ENCODE measurements at regions not wholly inside any gene's neighbourhood (a gene's known extent, or its start where the extent isn't known, plus 50 kb on each side); places are given as distances from the start of the nearest gene placed in this dataset.

- no peak for DNase-seq
- Histone ChIP-seq H3K27me3 (ENCODE audit: insufficient read depth in 3 of 3, low read length in 2 of 3) (no peaks in the 10 kb centered on the region), H3K9me3 (no peaks in the 10 kb centered on the region), H3K36me3 (ENCODE audit: insufficient read depth in 1 of 2, low read depth in 1 of 2) (no peaks in the 10 kb centered on the region), H3K4me3 (no peak overlapping the region), H3K4me1 (no peaks in the 10 kb centered on the region), H3K27ac (no peak overlapping the region)
- peak in 2 of 4 donors; percentile 42 to 43 for ATAC-seq
- intact Hi-C loops (cut with DNase I) = no loop called here
- WGBS, 3 donors = 41 to 51% (median 41%) methylated on average over 8 of the region's 8 CpGs
- no peak for TF ChIP-seq CTCF (IDR thresholded peaks at IDR 0.05)
Observed at GRCh38 chr12:14272956-14273912, 92.2 kb upstream of the ATF7IP start.

GRCh38 chr12:14273913-14274311 lies 91.6 kb upstream of the ATF7IP start:
- no peak overlapping the region for H3K4me3 ChIP-seq
- intact Hi-C loops (cut with DNase I) = no loop called here
- no peaks in the 10 kb centered on the region for H3K36me3 ChIP-seq (ENCODE audit: insufficient read depth in 1 of 2, low read depth in 1 of 2)
- H3K27me3 ChIP-seq (ENCODE audit: insufficient read depth in 3 of 3, low read length in 2 of 3) = no peaks in the 10 kb centered on the region
- ATAC-seq (no peak), DNase-seq (no peak)
- H3K27ac ChIP-seq = no peak overlapping the region
- TF ChIP-seq CTCF (IDR thresholded peaks at IDR 0.05) = no peak
- WGBS, 3 donors = 78 to 85% (median 82%) methylated on average over 6 of the region's 6 CpGs
- no peaks in the 10 kb centered on the region for H3K4me1 ChIP-seq
- H3K9me3 ChIP-seq = no peaks in the 10 kb centered on the region

GRCh38 chr12:14275111-14275510 lies 90.4 kb upstream of the ATF7IP start:
- Histone ChIP-seq H3K27ac (no peak overlapping the region), H3K4me1 (no peaks in the 10 kb centered on the region), H3K4me3 (no peak overlapping the region), H3K36me3 (ENCODE audit: insufficient read depth in 1 of 2, low read depth in 1 of 2) (no peaks in the 10 kb centered on the region), H3K9me3 (no peaks in the 10 kb centered on the region), H3K27me3 (ENCODE audit: insufficient read depth in 3 of 3, low read length in 2 of 3) (no peaks in the 10 kb centered on the region)
- WGBS, 3 donors = 0 to 91% (median 43%) methylated on average over 1 of the region's 1 CpG
- no peak for TF ChIP-seq CTCF (IDR thresholded peaks at IDR 0.05)
- DNase-seq = no peak
- intact Hi-C loops (cut with DNase I) = no loop called here
- ATAC-seq = no peak

GRCh38 chr12:14275886-14276285 lies 89.6 kb upstream of the ATF7IP start:
- Histone ChIP-seq H3K4me1 (no peaks in the 10 kb centered on the region), H3K36me3 (ENCODE audit: insufficient read depth in 1 of 2, low read depth in 1 of 2) (no peaks in the 10 kb centered on the region), H3K4me3 (no peak overlapping the region), H3K27ac (no peak overlapping the region), H3K27me3 (ENCODE audit: insufficient read depth in 3 of 3, low read length in 2 of 3) (no peaks in the 10 kb centered on the region), H3K9me3 (no peaks in the 10 kb centered on the region)
- no peak for TF ChIP-seq CTCF (IDR thresholded peaks at IDR 0.05)
- DNase-seq (no peak), ATAC-seq (no peak)
- intact Hi-C loops (cut with DNase I) = no loop called here
- 69 to 83% (median 70%) methylated on average over 1 of the region's 1 CpG for WGBS, 3 donors
